ENCODE measurements at regions not wholly inside any gene's neighbourhood (a gene's known extent, or its start where the extent isn't known, plus 50 kb on each side); places are given as distances from the start of the nearest gene placed in this dataset.

- TF ChIP-seq CTCF (IDR thresholded peaks at IDR 0.05; ENCODE audit: low read length): no peak
- TF ChIP-seq EZH2 (optimal IDR thresholded peaks at IDR 0.05; ENCODE audit: low read depth, low read length): no peak
- no peak for TF ChIP-seq EZH2phosphoT487 (IDR thresholded peaks at IDR 0.05; ENCODE audit: low read length)
Measured at GRCh38 chr9:27633764-27634163, 60.5 kb upstream of the C9orf72 start.
